Neural cell (in vitro differentiated cells): ENCODE measurements at regions not wholly inside any gene's neighbourhood (a gene's known extent, or its start where the extent isn't known, plus 50 kb on each side); places are given as distances from the start of the nearest gene placed in this dataset.
"Not testable (repeated sequence)": the region's sequence is repeated elsewhere in the genome, so short reads cannot be mapped to it uniquely, and the experiment has no call there.

Source experiments
- H2AFZ ChIP-seq: fragments of 200-600, 300-800 bp; sonication (generic), shearing (Covaris generic); 2 replicates; pipeline ENCODE4 v1.6.0; 2014; ENCODE audit warnings: low read depth, mild to moderate bottlenecking, antibody characterized with exemption, low read length, moderate library complexity
- H3F3A ChIP-seq: fragments of 200-600 bp; shearing (Covaris generic); 2 replicates; pipeline ENCODE4 v1.6.1; 2016; ENCODE audit warnings: mild to moderate bottlenecking, moderate library complexity, mixed read lengths, antibody characterized with exemption, low read length; ENCODE audit not compliant: insufficient read depth, poor library complexity, severe bottlenecking
- H3K27ac ChIP-seq: fragments of 200-600, 300-800 bp; sonication (generic), shearing (Covaris generic); 2 replicates; pipeline ENCODE4 v1.5.1; 2014; ENCODE audit warnings: mild to moderate bottlenecking, low read length, moderate library complexity
- H3K27me3 ChIP-seq: fragments of 300-800, 200-600 bp; sonication (generic), shearing (Covaris generic); 2 replicates; pipeline ENCODE4 v1.6.0; 2014; ENCODE audit warnings: mild to moderate bottlenecking, low read depth, low read length, moderate library complexity; ENCODE audit not compliant: insufficient read depth
- H3K36me3 ChIP-seq: fragments of 300-800, 200-600 bp; sonication (generic), shearing (Covaris generic); 2 replicates; pipeline ENCODE4 v1.5.1; 2014; ENCODE audit warnings: mild to moderate bottlenecking, antibody characterized with exemption, low read length, moderate library complexity; ENCODE audit not compliant: insufficient read depth
- H3K4me2 ChIP-seq: fragments of 300-800, 200-600 bp; sonication (generic), shearing (Covaris generic); 2 replicates; pipeline ENCODE4 v1.6.0; 2014; ENCODE audit warnings: mild to moderate bottlenecking, low read length
- H3K4me3 ChIP-seq: fragments of 300-800, 200-600 bp; sonication (generic), shearing (Covaris generic); 2 replicates; pipeline ENCODE4 v1.5.1; 2014; ENCODE audit warnings: mild to moderate bottlenecking, low read length, moderate library complexity
- H3K79me2 ChIP-seq: fragments of 200-600 bp; shearing (Covaris generic); replicated peaks from 2 replicates; pipeline ENCODE4 v1.6.0; 2014; ENCODE audit warnings: mild to moderate bottlenecking, low read length, moderate library complexity; ENCODE audit not compliant: insufficient read depth
- H3K9ac ChIP-seq: fragments of 300-800, 200-600 bp; sonication (generic), shearing (Covaris generic); 2 replicates; pipeline ENCODE4 v1.6.1; 2016; ENCODE audit warnings: mild to moderate bottlenecking, low read length, mixed read lengths
- H3K9me2 ChIP-seq: fragments of 200-600 bp; shearing (Covaris generic); 2 replicates; pipeline ENCODE4 v1.6.1; 2016; ENCODE audit warnings: mild to moderate bottlenecking, low read length, mixed read lengths; ENCODE audit not compliant: insufficient read depth
- H3K9me3 ChIP-seq: fragments of 200-600, 300-800 bp; sonication (generic), shearing (Covaris generic); 2 replicates; pipeline ENCODE4 v1.6.1; 2016; ENCODE audit warnings: mild to moderate bottlenecking, mixed run types, low read length, moderate library complexity, mixed read lengths
- H4K20me1 ChIP-seq: fragments of 200-600 bp; shearing (Covaris generic); 2 replicates; pipeline ENCODE4 v1.6.1; 2016; ENCODE audit warnings: mild to moderate bottlenecking, mixed run types; ENCODE audit not compliant: insufficient read depth
- EP300 ChIP-seq: fragments of 450-650 bp; conservative IDR thresholded peaks from 2 replicates; pipeline ENCODE4 v1.6.1; 2014; ENCODE audit warnings: antibody characterized with exemption, mild to moderate bottlenecking, moderate library complexity; ENCODE audit not compliant: poor library complexity, severe bottlenecking
- EZH2 ChIP-seq: fragments of 200-600, 300-800 bp; shearing (Covaris generic), sonication (generic); IDR thresholded peaks from 2 replicates; pipeline ENCODE4 v1.6.1; 2014; ENCODE audit warnings: antibody characterized with exemption, low read length, borderline replicate concordance, mild to moderate bottlenecking; ENCODE audit not compliant: insufficient read depth, poor library complexity, severe bottlenecking
- MXI1 ChIP-seq: fragments of 450-650 bp; conservative IDR thresholded peaks from 2 replicates; pipeline ENCODE4 v1.6.1; 2014; ENCODE audit warnings: antibody characterized with exemption, mild to moderate bottlenecking; ENCODE audit not compliant: poor library complexity, severe bottlenecking
- POLR2AphosphoS5 ChIP-seq: IDR thresholded peaks from 2 replicates; pipeline ENCODE4 v1.6.1; 2012
- RAD21 ChIP-seq: fragments of 450-650 bp; conservative IDR thresholded peaks from 2 replicates; pipeline ENCODE4 v1.6.1; 2014; ENCODE audit warnings: antibody characterized with exemption, mild to moderate bottlenecking, moderate library complexity
- SMC3 ChIP-seq: fragments of 450-650 bp; conservative IDR thresholded peaks from 2 replicates; pipeline ENCODE4 v1.6.1; 2014; ENCODE audit warnings: antibody characterized with exemption, mild to moderate bottlenecking, moderate library complexity; ENCODE audit not compliant: poor library complexity
- TAF1 ChIP-seq: IDR thresholded peaks from 2 replicates; pipeline ENCODE4 v1.6.1; 2012; ENCODE audit warnings: low read depth
- TF ChIP-seq, protein P1 (sequence below): IDR thresholded peaks from 2 replicates; pipeline ENCODE4 v1.6.1; 2012; ENCODE audit warnings: borderline replicate concordance
- TF ChIP-seq, protein P2 (sequence below): fragments of 450-650 bp; IDR thresholded peaks from 2 replicates; pipeline ENCODE4 v1.5.1; 2014; ENCODE audit warnings: antibody characterized with exemption, mild to moderate bottlenecking, moderate library complexity; ENCODE audit not compliant: poor library complexity, severe bottlenecking

- H3K79me2 ChIP-seq: no peaks in the 10 kb centered on the region
- H3F3A ChIP-seq: no peaks in the 10 kb centered on the region
- H3K4me3 ChIP-seq: no peak overlapping the region
- TF ChIP-seq EP300 (no peak), TAF1 (no peak)
- no peak overlapping the region for H3K27ac ChIP-seq
- no peaks in the 10 kb centered on the region for H3K36me3 ChIP-seq
- H2AFZ ChIP-seq: no peak overlapping the region
- no peaks in the 10 kb centered on the region for H3K9me2 ChIP-seq
- H3K9me3 ChIP-seq: no peaks in the 10 kb centered on the region
- no peaks in the 10 kb centered on the region for H3K27me3 ChIP-seq
- H4K20me1 ChIP-seq: no peaks in the 10 kb centered on the region
- H3K4me2 ChIP-seq: no peak overlapping the region
- H3K9ac ChIP-seq: no peak overlapping the region
Observed at GRCh38 chr9:30609713-30610112, 1774.7 kb upstream of the ACO1 start.

GRCh38 chr9:30616782-30617181 is 1767.7 kb upstream of the ACO1 start:
- not testable (repeated sequence) for H3K79me2 ChIP-seq, H3K27me3 ChIP-seq, H3F3A ChIP-seq, H3K27ac ChIP-seq, H4K20me1 ChIP-seq, H2AFZ ChIP-seq, H3K4me3 ChIP-seq, H3K9me3 ChIP-seq, H3K36me3 ChIP-seq, H3K9ac ChIP-seq, H3K4me2 ChIP-seq, H3K9me2 ChIP-seq

GRCh38 chr9:30622561-30622960 is 1761.9 kb upstream of the ACO1 start:
- H3K4me3 ChIP-seq: no peak overlapping the region
- H3K36me3 ChIP-seq: no peaks in the 10 kb centered on the region
- H3K27me3 ChIP-seq: no peaks in the 10 kb centered on the region
- H3K79me2 ChIP-seq: no peaks in the 10 kb centered on the region
- H3F3A ChIP-seq: no peaks in the 10 kb centered on the region
- H3K27ac ChIP-seq: no peak overlapping the region
- H3K4me2 ChIP-seq: no peak overlapping the region
- no peak overlapping the region for H3K9ac ChIP-seq
- H3K9me3 ChIP-seq: no peaks in the 10 kb centered on the region
- no peaks in the 10 kb centered on the region for H3K9me2 ChIP-seq
- TF ChIP-seq RAD21 (no peak), POLR2AphosphoS5 (no peak), EZH2 (no peak), TAF1 (no peak), MXI1 (no peak), SMC3 (no peak), EP300 (no peak)
- TF ChIP-seq, protein P1, sequence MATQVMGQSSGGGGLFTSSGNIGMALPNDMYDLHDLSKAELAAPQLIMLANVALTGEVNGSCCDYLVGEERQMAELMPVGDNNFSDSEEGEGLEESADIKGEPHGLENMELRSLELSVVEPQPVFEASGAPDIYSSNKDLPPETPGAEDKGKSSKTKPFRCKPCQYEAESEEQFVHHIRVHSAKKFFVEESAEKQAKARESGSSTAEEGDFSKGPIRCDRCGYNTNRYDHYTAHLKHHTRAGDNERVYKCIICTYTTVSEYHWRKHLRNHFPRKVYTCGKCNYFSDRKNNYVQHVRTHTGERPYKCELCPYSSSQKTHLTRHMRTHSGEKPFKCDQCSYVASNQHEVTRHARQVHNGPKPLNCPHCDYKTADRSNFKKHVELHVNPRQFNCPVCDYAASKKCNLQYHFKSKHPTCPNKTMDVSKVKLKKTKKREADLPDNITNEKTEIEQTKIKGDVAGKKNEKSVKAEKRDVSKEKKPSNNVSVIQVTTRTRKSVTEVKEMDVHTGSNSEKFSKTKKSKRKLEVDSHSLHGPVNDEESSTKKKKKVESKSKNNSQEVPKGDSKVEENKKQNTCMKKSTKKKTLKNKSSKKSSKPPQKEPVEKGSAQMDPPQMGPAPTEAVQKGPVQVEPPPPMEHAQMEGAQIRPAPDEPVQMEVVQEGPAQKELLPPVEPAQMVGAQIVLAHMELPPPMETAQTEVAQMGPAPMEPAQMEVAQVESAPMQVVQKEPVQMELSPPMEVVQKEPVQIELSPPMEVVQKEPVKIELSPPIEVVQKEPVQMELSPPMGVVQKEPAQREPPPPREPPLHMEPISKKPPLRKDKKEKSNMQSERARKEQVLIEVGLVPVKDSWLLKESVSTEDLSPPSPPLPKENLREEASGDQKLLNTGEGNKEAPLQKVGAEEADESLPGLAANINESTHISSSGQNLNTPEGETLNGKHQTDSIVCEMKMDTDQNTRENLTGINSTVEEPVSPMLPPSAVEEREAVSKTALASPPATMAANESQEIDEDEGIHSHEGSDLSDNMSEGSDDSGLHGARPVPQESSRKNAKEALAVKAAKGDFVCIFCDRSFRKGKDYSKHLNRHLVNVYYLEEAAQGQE: no peak
- TF ChIP-seq, protein P2, sequence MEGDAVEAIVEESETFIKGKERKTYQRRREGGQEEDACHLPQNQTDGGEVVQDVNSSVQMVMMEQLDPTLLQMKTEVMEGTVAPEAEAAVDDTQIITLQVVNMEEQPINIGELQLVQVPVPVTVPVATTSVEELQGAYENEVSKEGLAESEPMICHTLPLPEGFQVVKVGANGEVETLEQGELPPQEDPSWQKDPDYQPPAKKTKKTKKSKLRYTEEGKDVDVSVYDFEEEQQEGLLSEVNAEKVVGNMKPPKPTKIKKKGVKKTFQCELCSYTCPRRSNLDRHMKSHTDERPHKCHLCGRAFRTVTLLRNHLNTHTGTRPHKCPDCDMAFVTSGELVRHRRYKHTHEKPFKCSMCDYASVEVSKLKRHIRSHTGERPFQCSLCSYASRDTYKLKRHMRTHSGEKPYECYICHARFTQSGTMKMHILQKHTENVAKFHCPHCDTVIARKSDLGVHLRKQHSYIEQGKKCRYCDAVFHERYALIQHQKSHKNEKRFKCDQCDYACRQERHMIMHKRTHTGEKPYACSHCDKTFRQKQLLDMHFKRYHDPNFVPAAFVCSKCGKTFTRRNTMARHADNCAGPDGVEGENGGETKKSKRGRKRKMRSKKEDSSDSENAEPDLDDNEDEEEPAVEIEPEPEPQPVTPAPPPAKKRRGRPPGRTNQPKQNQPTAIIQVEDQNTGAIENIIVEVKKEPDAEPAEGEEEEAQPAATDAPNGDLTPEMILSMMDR: no peak
- no peak overlapping the region for H2AFZ ChIP-seq
- H4K20me1 ChIP-seq: no peaks in the 10 kb centered on the region
